ENCODE measurements at regions not wholly inside any gene's neighbourhood (a gene's known extent, or its start where the extent isn't known, plus 50 kb on each side); places are given as distances from the start of the nearest gene placed in this dataset.

DNA sequence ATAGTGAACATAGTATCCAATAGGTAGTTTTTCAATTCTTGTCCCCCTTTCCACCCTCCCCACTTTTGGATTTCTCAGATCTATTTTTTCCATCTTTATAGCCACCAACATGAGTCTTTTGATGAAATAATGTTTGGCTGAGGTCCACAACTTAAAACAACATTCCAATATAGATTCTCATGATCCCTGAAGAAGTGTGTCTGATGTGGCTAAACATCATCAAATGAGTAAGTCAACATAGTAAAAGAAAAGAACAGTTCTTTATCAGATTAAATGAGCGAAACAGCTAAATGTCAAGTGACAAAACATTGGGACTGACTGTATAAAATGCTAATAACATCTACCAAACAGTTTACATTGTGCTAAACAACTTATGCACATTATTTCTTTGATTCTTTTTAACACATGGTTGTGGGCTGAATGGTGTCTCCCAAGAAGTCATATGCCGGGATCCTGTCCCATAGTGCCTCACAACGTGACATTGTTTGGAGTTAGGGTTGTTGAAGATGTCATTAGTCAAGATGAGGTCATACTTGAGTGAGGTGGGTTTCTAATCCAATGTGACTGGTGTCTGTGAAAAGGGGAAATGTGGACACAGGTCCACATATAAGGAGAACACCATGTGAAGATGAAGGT is 453.6 kb downstream of the LTN1 start:
- no peaks in the 10 kb centered on the region for H3K4me1 ChIP-seq
- TF ChIP-seq, protein P1, sequence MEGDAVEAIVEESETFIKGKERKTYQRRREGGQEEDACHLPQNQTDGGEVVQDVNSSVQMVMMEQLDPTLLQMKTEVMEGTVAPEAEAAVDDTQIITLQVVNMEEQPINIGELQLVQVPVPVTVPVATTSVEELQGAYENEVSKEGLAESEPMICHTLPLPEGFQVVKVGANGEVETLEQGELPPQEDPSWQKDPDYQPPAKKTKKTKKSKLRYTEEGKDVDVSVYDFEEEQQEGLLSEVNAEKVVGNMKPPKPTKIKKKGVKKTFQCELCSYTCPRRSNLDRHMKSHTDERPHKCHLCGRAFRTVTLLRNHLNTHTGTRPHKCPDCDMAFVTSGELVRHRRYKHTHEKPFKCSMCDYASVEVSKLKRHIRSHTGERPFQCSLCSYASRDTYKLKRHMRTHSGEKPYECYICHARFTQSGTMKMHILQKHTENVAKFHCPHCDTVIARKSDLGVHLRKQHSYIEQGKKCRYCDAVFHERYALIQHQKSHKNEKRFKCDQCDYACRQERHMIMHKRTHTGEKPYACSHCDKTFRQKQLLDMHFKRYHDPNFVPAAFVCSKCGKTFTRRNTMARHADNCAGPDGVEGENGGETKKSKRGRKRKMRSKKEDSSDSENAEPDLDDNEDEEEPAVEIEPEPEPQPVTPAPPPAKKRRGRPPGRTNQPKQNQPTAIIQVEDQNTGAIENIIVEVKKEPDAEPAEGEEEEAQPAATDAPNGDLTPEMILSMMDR (IDR thresholded peaks at IDR 0.05), result no peak
- no peaks in the 10 kb centered on the region for H3K27me3 ChIP-seq
- H3K9me3 ChIP-seq, result no peaks in the 10 kb centered on the region
- H3K4me3 ChIP-seq, result no peak overlapping the region
- no peak overlapping the region for H3K27ac ChIP-seq
- no peaks in the 10 kb centered on the region for H3K36me3 ChIP-seq
- DNase-seq (ENCODE audit: low spot score), result no peak

- TF ChIP-seq, protein P1 (IDR thresholded peaks at IDR 0.05), result no peak
- no peak overlapping the region for H3K27ac ChIP-seq
These were observed 455.2 kb downstream of the LTN1 start for GRCh38 chr21:28537371-28538079.

DNA sequence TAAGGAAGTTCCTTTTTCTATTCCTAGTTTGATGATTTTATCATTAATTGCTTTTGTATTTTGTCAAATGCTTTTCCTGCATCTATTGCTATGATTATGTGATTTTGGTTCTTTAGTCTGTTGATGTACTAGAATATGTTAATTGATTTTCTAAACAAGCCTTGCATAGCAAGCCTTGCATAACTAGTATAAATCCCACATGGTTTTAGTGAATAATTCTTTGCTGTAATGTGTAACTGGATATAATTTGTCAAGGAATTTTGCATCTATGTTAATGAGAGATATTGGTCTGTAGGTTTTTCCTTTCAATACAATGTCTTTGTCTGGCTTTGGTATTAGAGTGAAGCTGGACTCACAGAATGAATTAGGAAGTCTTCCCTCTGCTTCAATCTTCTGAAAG is 460.2 kb downstream of the LTN1 start:
- Histone ChIP-seq H3K9me3 (no peaks in the 10 kb centered on the region), H3K27ac (no peak overlapping the region), H3K4me1 (no peaks in the 10 kb centered on the region), H3K4me3 (no peak overlapping the region), H3K36me3 (no peaks in the 10 kb centered on the region), H3K27me3 (no peaks in the 10 kb centered on the region)
- TF ChIP-seq, protein P1 (IDR thresholded peaks at IDR 0.05), result no peak
- no peak for DNase-seq (ENCODE audit: low spot score)

More at GRCh38 chr21:28537371-28538079, 455.2 kb downstream of the LTN1 start:
- Histone ChIP-seq H3K4me3 (no peak overlapping the region), H3K4me1 (no peaks in the 10 kb centered on the region), H3K9me3 (no peaks in the 10 kb centered on the region), H3K27me3 (no peaks in the 10 kb centered on the region), H3K36me3 (no peaks in the 10 kb centered on the region)
- DNase-seq (ENCODE audit: low spot score), result no peak

GRCh38 chr21:28523367-28523766 is 469.3 kb downstream of the LTN1 start:
- H3K36me3 ChIP-seq, result no peaks in the 10 kb centered on the region
- H3K4me3 ChIP-seq, result no peak overlapping the region
- DNase-seq (ENCODE audit: low spot score), result no peak
- H3K27ac ChIP-seq, result peak overlapping the region in 1 of 2 donors; percentile 56
- no peaks in the 10 kb centered on the region for H3K9me3 ChIP-seq
- H3K4me1 ChIP-seq, result peaks cover 0 to 6% of the 10 kb centered on the region in 2 donors
- TF ChIP-seq, protein P1 (IDR thresholded peaks at IDR 0.05), result no peak
- no peaks in the 10 kb centered on the region for H3K27me3 ChIP-seq

DNA sequence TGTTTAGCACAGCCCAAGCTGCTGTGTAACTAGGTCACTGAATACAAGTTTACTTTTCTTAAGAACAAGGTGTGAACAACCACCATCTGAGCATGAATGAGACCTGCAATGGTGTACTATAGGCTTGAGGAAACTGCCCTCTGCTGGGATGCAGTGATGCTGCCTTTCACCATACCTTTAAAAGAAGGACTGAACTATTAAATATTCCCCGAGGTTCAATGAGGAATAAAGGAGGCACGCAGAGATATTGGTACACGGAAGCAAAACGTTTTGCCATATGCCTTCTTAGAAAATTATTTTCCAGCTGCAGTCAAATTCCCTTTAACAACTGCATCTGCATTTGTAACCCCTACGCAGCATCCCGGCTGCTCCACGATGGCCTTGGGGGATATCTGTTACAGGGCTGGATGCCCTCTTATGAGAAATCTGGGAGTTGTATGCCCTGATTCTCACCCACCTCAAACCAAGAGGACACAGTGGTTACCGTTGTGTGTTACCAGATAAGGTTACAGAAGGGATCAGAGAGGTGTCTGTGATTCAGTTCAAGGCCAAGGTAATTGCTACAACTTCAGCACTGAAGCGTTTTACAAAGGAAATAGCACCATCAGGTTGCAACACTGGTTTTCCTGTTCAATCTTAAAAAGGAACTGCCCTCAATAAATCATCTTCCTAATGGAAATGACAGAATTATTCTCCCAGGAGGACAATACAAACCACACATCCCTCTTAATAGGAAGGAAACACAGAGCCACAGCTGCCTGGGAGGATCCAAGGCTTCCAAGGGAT is 470.5 kb downstream of the LTN1 start:
- no peak for DNase-seq (ENCODE audit: low spot score)
- no peak overlapping the region for H3K4me3 ChIP-seq
- TF ChIP-seq, protein P1 (IDR thresholded peaks at IDR 0.05), result peak in 1 of 2 donors; percentile 48
- no peaks in the 10 kb centered on the region for H3K36me3 ChIP-seq
- H3K27ac ChIP-seq, result peak overlapping the region; percentile 23 to 56
- peaks cover 0 to 8% of the 10 kb centered on the region in 2 donors for H3K4me1 ChIP-seq
- no peaks in the 10 kb centered on the region for H3K9me3 ChIP-seq
- H3K27me3 ChIP-seq, result no peaks in the 10 kb centered on the region
